Endothelial cell of umbilical vein (primary cell): ENCODE measurements at regions not wholly inside any gene's neighbourhood (a gene's known extent, or its start where the extent isn't known, plus 50 kb on each side); places are given as distances from the start of the nearest gene placed in this dataset.

Source experiments
- CTCF ChIP-seq, 2 donors: IDR thresholded peaks; 1 replicate in 1 of 2; 2 replicates in 1 of 2; pipeline ENCODE4 v1.5.1; 2011; ENCODE audit warnings: low read length in 2 of 2, mild to moderate bottlenecking in 2 of 2, moderate library complexity in 2 of 2, control low read depth in 1 of 2, inconsistent platforms in 1 of 2, low read depth in 1 of 2; ENCODE audit not compliant: insufficient read depth in 1 of 2; ENCODE audit errors: extremely low read depth in 1 of 2
- POLR2A ChIP-seq: IDR thresholded peaks from 2 replicates; pipeline ENCODE4 v1.6.1; 2012; ENCODE audit warnings: low read depth, mild to moderate bottlenecking, control low read depth, low read length

GRCh38 chr7:16936626-16937422 is 55.0 kb upstream of the AGR3 start:
- TF ChIP-seq CTCF (IDR thresholded peaks at IDR 0.05; ENCODE audit: extremely low read depth in 1 of 2, insufficient read depth in 1 of 2, low read depth in 1 of 2, low read length in 2 of 2) (no peak), POLR2A (no peak)
